SIG-M5 treated with dmso at 0.1 percent for 504 hours (cell line): ENCODE measurements at regions not wholly inside any gene's neighbourhood (a gene's known extent, or its start where the extent isn't known, plus 50 kb on each side); places are given as distances from the start of the nearest gene placed in this dataset.

Source experiments
- DNase-seq: peaks from one replicate; lab custom pipeline; 2025; ENCODE audit not compliant: unreplicated experiment; lab: John Stamatoyannopoulos, UW

GRCh38 chr3:189554868-189555557, 76.2 kb upstream of the TP63 start:
- peak; percentile 54 for DNase-seq

DNA sequence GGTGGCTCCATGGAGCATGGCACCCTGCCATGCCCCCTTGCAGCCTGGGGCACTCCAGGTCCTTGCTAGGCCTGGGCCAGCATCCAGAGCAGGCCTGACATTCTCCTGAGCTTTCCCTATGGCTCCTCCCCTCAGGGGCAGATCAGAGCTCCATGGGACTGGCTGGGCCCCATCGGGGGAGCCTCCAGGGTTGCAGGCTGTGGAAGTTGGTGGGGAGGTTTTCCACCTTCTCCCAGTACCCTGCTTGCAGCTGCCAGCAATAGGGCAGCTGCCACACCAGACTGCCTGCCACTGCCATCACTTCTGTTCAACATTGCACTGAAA, 75.7 kb upstream of the TP63 start:
- no peak for DNase-seq

DNA sequence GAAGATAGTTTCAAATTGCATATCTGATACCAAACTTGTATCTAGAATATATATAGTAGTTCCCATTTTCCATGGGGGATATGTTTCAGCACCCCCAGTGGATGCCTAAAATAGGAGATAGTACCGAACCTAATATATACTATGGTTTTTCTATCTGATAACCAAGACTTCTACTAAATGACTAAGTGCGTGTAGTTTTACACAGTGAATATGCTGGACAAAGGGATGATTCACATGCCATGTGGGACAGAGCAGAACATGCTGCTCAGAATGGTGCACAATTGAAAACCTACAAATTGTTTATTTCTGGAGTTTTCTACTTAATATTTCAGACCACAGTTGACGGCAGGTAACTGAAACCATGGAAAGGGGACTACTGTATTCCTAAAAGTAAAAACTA, 73.4 kb upstream of the TP63 start:
- peak; percentile 54 for DNase-seq

- no peak for DNase-seq
Measured at GRCh38 chr3:189561256-189561655, 69.9 kb upstream of the TP63 start.

GRCh38 chr3:189563853-189564563, 67.2 kb upstream of the TP63 start:
- DNase-seq = peak; percentile 82

DNA sequence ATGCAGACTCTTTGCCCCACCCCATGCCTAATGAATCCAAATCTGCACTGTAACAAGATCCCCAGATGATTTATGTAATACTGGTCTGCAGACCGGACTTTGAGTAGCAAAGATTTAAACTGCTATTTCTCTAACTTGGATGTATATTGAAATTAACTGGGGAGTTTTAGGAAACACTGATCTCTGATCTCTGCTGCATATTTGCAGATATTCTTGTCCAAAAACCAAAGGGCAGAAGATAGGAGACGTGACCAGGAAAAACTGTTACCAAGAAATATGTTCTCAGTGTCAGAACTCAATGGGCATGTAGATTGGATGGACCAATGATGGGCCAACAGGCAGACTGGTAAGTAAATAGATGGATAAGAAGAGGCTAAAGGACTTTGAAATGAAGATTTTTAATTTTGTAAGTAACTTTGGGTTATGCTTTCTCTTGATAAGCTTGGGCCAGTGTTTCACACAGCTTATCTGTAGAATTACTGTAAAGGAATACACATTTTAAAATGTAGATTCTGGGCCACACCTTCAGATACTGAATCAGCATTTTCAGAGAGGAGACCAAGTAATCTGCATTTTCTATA, 64.5 kb upstream of the TP63 start:
- DNase-seq = no peak

GRCh38 chr3:189567322-189567721, 63.9 kb upstream of the TP63 start:
- DNase-seq = no peak

- DNase-seq = no peak
Measured at GRCh38 chr3:189567766-189568420, 63.3 kb upstream of the TP63 start.

DNA sequence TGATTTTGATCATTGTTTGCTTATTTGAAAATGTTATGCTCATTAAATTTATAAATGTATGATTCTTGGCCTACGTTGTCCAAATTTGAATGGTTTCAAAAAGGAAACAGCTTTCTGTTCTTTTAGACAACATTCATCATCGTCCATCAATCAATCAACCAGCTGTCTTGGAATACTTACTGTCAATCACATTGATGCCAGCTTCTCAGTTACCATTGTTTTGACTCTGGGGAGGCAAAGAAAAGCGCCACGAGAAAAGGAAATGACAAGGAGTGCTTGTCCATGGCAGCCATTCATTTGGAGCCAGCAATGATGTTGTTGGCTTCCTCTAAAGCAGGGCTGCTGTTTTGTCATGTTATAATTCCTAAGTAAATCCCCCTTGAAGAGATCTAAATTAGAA, 62.2 kb upstream of the TP63 start:
- no peak for DNase-seq

DNA sequence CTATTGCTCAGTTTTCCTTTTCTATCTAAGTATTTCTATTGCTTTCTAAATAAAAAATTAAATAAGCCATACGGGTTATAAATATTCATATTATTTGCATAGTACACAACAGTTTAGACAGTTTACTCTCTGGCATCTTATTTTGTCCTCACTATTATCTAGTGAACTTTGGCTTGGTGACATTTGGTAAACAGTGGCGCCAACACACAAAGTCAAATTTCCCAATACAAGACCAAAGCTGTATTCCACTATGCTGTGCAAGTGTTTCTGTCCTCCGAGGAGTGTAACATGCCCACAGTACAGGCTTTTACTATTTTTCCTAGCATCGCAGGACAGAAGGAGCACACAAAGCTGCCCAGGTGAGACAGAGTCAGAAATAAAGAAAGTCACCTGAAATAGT, 61.7 kb upstream of the TP63 start:
- DNase-seq = no peak

DNA sequence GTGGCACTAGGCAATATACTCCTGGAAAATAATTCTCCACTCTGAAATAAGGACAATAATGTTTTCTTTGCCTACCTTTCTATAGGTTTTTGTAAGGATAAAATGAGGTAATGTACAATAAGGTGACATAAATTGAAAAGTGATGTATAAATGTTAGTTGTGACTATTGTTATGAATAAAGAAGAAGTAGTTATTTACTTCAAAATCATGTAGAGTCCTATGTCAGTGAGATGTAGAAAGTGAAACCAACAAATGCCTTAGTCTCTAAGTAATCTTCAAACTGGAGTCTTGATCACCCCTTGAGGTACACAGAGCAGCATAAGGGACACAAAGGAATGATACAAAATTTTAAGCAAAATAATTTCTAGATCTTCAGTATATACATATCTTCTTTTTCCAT, 60.3 kb upstream of the TP63 start:
- DNase-seq = no peak

- DNase-seq = peak; percentile 53
Measured at GRCh38 chr3:189572249-189572648, 58.9 kb upstream of the TP63 start.

DNA sequence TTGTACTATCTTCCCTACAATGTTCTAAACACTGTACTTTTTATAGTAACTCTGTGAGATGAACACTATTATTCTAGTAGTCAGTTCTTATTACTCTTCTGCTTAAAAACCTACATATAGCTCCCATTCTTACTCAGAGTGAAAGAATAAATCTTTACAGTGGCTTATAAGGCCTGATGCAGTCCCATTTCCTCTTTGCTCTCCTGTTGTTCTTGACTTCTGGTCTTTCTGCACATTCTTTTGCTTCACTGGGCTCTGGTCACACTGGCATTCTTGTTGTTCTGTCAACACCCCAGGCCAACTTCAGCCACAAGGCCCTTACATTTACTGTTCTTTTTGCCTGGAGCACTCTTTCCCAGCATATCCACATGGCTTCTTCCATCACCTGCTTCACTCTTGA, 58.2 kb upstream of the TP63 start:
- DNase-seq = no peak

DNA sequence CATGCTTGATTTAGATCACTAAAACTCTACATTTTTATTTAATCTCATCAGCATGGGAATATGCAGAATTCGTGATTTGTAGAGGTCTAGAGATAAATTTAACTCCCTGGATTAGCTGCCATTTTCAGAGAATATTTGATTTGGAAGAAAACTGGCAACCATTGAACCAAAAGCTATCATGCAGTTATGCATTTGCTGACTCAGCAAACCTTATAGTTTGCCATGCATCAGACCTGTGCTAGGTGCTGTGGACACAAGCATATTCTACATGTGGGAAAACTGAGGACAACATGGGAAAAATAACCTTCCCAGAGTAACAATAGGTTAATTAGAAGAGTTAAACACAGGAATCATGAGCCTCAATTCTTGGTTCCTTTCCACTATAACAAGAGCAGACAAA, 54.7 kb upstream of the TP63 start:
- DNase-seq = no peak

- DNase-seq = no peak
Measured at GRCh38 chr3:189577050-189577951, 53.9 kb upstream of the TP63 start.

DNA sequence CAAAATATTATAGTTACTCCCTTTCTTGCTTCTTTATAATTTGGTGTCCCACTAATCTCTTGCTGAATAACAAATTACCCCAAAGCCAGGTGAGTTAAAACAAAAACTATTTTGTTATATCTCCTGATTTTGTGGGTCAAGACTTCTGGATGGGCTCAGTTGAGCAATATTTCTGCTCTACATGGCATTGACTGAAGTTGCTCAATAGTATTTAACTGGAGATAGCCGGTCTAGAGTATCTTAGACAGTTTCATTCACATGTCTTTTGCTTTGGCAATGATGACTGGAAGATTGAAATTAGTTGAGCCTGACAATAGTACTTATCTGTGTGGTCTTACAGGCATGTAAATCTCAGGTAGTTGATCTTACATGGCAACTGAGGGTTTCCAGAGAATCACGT, 51.0 kb upstream of the TP63 start:
- peak; percentile 43 for DNase-seq
